GM13976 (cell line): ENCODE measurements at regions not wholly inside any gene's neighbourhood (a gene's known extent, or its start where the extent isn't known, plus 50 kb on each side); places are given as distances from the start of the nearest gene placed in this dataset.
"Not testable (repeated sequence)": the region's sequence is repeated elsewhere in the genome, so short reads cannot be mapped to it uniquely, and the experiment has no call there.

Experiments used
- DNase-seq: peaks from one replicate; pipeline ENCODE4 v3.0.0; 2012; ENCODE audit warnings: low spot score
- CTCF ChIP-seq: IDR thresholded peaks from 2 replicates; pipeline ENCODE4 v1.5.1; 2012; ENCODE audit warnings: borderline replicate concordance, mild to moderate bottlenecking; ENCODE audit not compliant: insufficient read depth; ENCODE audit errors: extremely low read depth, missing control alignments, control extremely low read depth
- in situ Hi-C: fragments of 300-500 bp; cut with MboI; formaldehyde crosslinking; loops from one replicate; pipeline ENCODE4 v1.12.0; 2022; ENCODE audit warnings: low sequenced_read_pairs, mixed read lengths, inconsistent platforms; ENCODE audit not compliant: unreplicated experiment

- in situ Hi-C loops, result no loop called here
- peak; percentile 59 for DNase-seq
- peak; percentile 54 for TF ChIP-seq CTCF
Observed at GRCh38 chr10:29377333-29377961, 88.6 kb downstream of the LYZL1 start.

GRCh38 chr10:29378106-29378505 lies 89.2 kb downstream of the LYZL1 start:
- no peak for TF ChIP-seq CTCF
- no peak for DNase-seq
- in situ Hi-C loops, result no loop called here

- no peak for TF ChIP-seq CTCF
- in situ Hi-C loops, result no loop called here
- no peak for DNase-seq
Observed at GRCh38 chr10:29379208-29379607, 90.3 kb downstream of the LYZL1 start.

GRCh38 chr10:29379777-29380598 lies 91.1 kb downstream of the LYZL1 start:
- DNase-seq, in situ Hi-C loops: not testable (repeated sequence)

- DNase-seq, in situ Hi-C loops: not testable (repeated sequence)
Observed at GRCh38 chr10:29380599-29381511, 92.0 kb downstream of the LYZL1 start.

- in situ Hi-C loops, result no loop called here
- TF ChIP-seq CTCF, result peak; percentile 55
- peak; percentile 41 for DNase-seq
Observed at GRCh38 chr10:29386342-29386999, 97.6 kb downstream of the LYZL1 start.

GRCh38 chr10:29387269-29387668 lies 98.4 kb downstream of the LYZL1 start:
- TF ChIP-seq CTCF, result no peak
- in situ Hi-C loops, result no loop called here

GRCh38 chr10:29388112-29388511 lies 99.2 kb downstream of the LYZL1 start:
- in situ Hi-C loops, DNase-seq: not testable (repeated sequence)

More at GRCh38 chr10:29387269-29387668, 98.4 kb downstream of the LYZL1 start:
- DNase-seq, result no peak
